ENCODE measurements at regions not wholly inside any gene's neighbourhood (a gene's known extent, or its start where the extent isn't known, plus 50 kb on each side); places are given as distances from the start of the nearest gene placed in this dataset.

DNA sequence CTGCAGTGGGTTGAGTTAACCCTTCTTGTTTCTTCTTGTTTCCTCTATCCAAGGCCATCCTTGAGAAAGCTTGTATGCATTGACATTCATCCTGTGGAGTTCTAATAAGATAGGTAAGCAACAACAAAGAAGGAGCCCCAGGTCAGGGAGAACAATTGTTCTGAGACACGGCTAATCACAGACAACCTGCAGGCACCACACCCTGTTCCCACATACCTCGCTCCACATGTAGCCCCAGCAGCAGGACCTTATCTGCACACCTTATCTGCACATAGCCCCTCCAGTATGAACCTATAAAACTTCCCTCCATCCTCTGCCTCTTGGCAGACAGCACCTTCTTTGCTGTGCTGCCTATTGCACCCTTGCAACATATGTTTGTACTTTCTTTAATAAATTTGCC lies 129.1 kb downstream of the MSL3 start:
- TF ChIP-seq, protein P1, sequence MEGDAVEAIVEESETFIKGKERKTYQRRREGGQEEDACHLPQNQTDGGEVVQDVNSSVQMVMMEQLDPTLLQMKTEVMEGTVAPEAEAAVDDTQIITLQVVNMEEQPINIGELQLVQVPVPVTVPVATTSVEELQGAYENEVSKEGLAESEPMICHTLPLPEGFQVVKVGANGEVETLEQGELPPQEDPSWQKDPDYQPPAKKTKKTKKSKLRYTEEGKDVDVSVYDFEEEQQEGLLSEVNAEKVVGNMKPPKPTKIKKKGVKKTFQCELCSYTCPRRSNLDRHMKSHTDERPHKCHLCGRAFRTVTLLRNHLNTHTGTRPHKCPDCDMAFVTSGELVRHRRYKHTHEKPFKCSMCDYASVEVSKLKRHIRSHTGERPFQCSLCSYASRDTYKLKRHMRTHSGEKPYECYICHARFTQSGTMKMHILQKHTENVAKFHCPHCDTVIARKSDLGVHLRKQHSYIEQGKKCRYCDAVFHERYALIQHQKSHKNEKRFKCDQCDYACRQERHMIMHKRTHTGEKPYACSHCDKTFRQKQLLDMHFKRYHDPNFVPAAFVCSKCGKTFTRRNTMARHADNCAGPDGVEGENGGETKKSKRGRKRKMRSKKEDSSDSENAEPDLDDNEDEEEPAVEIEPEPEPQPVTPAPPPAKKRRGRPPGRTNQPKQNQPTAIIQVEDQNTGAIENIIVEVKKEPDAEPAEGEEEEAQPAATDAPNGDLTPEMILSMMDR (IDR thresholded peaks at IDR 0.05) = no peak
- TF ChIP-seq POLR2AphosphoS5 (IDR thresholded peaks at IDR 0.05) = no peak

All from transverse colon (tissue), 4 donors.